GM18517 (cell line): ENCODE measurements at regions not wholly inside any gene's neighbourhood (a gene's known extent, or its start where the extent isn't known, plus 50 kb on each side); places are given as distances from the start of the nearest gene placed in this dataset.
"Not testable (repeated sequence)": the region's sequence is repeated elsewhere in the genome, so short reads cannot be mapped to it uniquely, and the experiment has no call there.

Source experiments
- ATAC-seq: cut with Tn5 transposase; IDR thresholded peaks from one replicate; pipeline ENCODE4 v1.9.1; 2021; ENCODE audit warnings: mild to moderate bottlenecking, moderate library complexity; ENCODE audit not compliant: unreplicated experiment

DNA sequence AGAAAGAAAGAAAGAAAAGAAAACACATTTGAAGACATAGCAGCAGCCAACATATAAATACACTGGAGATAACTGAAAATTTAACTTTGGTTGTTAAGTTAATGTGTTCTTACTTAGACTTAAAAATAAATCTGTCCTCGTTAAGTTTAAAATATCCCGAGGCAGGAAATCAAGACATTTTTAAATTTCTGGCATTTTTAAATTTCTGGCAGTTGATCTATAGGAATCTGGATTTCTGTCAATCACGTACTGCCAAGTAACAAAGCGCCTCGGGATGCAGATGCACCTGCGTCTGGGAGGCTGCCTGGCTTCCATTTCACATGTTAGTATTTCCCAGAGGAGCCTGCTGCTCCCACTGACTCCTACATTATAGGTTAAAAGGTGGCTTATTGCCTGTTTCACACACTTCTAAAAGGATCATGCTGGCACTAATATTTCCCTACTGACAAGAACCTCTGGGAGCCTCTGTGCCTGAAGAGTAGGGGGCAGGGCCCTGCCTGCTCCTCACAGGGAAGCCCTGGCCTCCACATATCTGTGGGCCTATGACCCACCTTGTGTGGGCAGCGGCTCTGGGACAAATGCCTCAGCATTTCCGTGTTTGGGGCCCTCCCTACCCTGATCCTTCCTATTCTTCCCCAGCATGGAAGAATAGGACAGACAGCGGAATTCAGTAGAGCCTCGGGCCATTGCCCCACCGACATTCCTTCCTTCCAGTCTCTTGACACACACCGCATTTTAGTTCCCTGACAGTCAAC is 62.8 kb upstream of the ATP12A start:
- no peak for ATAC-seq

DNA sequence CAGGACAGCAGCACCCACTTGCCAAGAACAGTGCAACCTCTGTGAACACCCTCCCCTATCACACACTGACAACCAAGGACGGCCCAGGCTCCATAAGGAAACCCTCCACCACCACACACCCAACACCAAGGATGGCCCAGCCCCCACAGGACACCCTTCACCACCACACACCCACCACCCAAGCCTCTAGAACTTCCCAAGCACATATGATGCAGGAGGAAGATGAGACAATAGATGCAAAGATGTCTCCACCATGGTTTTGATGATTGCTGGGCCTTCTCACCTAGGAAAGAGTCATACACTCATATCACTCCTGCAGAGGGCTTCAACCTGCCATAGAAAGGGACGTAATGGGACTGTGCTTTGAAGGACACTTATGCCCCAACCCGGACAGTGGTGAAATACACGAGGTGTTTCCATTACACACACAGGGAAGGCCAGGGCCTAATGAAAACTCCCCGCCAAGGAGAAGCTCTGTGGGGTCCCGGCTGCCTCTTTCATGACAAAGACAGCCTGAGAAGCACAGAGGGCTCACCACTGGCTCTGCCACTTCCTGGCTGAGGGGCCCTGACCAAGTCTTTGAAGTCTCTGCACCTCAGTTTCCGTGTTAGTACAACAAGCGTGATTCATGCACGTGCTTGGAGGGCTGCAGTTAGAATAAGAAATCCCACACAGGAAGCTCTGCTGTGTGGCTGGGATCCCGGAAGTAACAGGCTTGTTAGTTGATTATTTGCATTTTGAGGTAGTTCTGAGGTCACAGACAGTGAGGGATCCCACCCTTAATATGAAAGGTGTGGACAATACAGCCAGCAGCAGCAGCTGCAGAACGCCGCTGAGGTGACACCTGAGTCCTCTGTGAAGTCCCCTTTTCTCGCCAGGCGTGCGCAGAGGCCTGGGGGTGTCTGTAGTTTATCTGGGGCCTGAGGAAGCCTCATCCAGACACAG is 61.9 kb upstream of the ATP12A start:
- ATAC-seq = peak; percentile 55

DNA sequence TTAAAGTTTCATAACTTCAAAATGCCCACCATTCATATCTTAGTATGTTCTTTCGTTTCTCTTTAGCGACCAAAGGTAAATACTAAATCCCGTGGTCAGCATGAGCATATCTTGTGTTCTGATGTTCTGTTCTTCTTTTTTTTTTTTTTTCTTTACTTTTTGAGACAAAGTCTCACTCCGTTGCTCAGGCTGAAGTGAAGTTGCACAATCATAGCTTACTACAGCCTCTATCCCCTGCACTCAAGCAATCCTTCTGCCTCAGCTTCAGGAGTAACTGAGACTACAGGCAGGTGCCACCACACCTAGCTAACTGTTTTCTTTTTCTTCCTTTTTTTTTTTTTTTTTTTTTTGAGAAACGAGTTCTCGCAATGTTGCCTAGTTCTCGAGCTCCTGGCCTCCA is 60.9 kb upstream of the ATP12A start:
- no peak for ATAC-seq

DNA sequence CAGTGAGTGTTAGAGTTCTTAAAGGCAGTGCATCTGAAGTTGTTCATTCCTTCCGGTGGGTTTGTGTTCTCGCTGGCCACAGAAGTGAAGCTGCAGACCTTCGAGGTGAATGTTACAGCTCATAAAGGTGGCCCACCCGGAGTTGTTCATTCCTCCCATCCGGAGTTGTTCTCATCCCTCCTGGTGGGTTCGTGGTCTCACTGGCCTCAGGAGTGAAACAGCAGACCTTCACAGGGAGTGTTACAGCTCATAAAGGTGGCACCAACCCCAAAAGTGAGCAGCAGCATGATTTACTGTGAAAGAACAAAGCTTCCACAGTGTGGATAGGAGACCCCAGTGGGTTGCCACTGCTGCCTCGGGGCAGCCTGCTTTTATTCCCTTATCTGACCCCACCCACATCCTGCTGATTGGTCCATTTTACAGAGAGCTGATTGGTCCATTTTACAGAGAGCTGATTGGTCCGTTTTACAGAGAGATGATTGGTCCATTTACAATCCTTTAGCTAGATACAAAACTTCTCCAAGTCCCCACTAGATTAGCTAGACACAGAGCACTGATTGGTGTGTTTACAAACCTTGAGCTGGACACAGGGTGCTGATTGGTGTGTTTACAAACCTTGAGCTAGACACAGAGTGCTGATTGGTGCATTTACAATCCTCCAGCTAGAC is 57.6 kb upstream of the ATP12A start:
- not testable (repeated sequence) for ATAC-seq

DNA sequence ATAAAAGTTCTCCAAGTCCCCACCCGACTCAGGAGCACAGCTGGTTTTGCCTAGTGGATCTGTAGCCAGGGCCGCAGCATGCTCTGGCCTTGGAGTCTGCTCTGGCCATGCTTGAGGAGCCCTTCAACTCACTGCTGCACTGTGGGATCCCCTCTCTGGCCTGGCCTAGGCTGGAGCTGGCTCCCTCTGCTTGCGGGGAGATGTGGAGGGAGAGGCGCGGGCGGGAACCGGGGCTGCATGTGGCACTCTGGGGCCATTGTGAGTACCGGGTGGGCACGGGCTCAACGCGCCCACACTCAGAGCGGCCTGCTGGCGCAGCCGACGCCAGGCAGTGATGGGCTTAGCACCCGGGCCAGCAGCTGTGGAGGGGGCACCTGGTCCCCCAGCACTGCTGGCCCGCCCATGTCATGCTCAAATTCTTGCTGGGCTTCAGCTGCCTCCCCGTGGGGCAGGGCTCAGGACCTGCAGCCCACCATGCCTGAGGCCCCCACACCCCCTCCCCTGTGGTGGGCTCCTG is 57.0 kb upstream of the ATP12A start:
- ATAC-seq = no peak

DNA sequence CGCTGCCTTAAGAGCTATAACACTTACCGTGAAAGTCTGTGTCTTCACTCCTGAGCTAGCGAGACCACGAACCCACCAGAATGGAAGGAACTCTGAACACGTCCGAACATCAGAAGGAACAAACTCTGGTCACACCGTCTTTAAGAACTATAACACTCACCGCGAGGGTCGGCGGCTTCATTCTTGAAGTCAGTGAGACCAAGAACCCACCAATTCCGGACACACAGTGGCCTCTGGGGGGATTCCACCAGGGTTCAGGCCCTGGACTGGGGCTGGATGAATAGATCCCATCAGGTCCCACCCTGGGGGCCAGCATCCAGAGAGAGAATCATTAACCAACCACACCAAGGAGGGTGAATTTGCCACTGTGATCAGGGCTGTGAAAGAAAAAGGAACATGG is 55.8 kb upstream of the ATP12A start:
- ATAC-seq = no peak

DNA sequence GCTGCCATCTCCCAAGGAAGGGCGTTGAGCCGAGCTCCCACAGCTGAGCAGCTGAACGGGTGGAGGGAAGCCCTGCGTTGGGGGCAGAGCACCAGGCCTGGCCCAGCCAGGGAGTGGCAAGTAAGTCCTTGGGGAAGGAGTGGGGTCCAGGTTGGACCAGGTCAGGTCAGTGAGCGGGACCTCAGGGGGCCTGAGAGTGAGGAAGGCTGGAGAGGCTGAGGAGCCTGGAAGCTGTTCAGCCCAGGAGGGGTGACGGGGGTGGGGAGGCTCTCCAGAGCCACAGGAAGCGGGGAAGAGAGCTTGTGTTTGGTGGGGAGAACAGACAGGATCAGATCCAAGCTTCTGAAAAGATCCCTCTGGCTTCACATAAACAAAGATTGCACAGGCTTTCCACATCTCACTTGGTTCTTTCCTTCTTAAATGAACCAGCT is 55.4 kb upstream of the ATP12A start:
- no peak for ATAC-seq

DNA sequence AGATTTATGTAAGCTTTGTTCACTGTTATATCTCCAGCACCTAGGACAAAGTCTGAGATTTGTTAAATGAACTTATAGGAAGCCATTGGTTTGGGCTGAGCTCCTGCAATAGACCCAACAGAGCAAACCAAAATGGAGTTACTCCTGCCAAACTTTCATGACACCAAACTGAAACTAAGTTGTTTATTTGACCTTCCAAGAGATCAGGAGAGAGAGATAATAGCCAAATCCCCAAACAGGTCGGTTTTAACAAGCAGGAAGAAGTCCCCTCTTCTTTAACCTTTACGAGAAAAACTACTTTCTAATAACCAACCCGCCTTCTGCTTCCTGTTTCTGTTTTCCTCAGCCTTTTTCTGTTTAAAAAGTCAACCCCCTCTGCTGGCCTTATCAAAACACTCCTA is 54.9 kb upstream of the ATP12A start:
- peak; percentile 38 for ATAC-seq

DNA sequence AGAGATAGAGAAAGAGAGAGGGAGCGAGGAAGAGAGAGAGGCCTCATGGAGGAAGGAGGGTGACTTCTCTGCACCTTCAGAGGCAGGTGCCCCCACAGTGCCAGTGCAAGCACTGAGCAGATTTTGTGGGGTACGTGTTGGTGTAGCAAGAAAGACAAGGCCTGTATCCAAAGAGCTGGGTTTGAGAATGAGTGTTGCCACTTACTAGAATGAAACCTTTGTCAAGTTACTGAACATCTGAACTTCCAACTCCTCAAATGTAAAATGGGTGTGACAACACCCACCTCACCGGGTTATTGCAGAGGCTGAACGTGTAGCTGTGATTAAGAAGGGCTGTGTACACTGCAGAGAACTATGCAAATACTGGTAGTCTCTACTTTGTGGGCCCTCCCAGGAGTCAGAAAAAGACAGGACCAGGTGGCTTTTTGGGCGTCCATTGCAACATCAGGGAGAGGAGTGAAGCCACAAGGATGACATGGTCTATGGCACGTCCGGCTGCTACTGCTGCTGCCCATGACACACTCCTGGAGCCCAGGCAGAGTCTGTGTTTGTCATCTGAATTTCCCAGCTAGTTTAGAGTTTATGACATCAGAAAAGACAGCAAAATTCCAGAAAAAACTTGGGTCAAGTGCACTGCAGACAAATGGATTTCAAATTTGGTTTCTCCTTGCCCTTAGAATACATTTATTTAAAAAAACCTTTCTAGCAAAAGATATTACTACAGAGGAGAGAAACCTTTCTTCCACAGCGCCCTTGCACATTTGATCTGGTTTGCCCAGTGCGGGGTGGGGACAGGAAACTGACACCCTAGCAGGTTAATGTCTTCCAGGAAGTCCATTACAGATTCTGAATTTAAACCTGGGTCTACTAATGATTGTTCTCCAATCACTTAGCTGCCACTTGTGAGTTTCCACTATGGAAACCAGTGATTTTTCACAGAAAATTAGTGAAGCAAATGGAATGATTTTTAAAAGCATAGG is 54.0 kb upstream of the ATP12A start:
- peak; percentile 72 for ATAC-seq

DNA sequence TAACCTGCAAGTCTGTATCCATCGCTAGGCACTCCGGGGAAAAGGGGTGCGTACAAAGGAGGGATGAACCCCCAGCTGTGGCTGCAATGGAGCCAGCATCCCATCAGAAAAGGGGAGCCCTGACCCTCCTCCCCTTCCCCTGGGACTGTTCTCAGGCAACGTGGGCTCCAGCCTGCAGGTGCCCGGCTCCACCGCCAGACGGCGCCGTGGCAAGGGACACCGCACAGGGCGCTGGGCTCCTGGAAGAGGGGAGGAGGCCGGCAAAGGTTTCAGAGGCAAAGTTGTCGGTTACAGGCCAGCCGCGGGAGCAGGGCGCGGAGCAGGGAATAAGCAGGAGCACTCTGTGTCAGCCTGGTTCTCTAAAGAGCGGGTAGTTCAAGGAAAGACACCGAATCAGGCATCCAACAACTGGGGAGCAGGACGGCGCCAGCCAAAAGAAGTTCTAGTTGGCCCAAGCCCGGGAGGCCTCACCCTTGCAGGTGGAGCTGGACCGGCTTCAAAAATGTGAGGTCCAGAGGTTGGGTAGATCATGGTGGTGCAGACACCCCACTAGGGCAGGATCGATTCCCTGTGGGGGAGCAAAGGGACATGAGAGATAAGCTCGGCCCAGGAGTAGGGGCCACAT is 53.0 kb upstream of the ATP12A start:
- no peak for ATAC-seq

DNA sequence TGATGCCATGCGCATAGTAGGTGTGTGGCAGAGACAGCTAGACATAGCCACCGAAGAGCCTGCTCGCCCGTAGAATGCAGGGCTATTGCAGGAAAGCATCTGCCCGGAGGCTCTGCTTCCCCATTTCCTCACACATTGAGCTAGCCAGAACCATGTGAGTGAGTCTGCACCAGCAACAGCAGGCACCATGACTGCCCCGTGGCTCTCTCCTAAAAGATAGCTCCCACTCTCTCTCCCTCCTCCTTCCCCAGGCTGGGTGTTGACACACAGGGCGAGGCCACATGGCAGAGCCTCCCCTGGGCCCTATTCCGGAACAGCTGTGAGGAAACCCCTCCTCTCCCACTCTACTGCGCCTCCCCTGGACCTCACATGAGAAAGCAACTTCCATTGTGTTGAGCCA is 52.3 kb upstream of the ATP12A start:
- ATAC-seq = no peak

DNA sequence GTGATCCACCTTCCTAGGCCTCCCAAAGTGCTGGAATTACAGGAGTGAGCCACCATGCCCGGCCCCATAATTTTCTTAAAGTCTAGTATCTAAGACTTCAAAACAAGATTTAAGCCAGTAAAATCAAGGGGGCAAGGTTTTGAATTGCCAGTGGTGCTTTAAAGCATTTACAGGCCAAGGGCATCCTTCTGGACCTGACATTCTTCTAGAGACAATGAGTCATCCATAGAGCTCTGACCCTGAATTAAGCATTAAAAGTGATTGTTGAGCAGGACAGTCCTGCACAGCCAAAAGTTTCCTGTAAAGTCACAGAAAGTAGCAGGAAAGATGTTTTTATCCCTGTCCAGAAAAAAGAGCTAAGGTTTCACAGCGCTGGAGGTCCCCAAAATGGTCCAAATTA is 50.9 kb upstream of the ATP12A start:
- no peak for ATAC-seq

DNA sequence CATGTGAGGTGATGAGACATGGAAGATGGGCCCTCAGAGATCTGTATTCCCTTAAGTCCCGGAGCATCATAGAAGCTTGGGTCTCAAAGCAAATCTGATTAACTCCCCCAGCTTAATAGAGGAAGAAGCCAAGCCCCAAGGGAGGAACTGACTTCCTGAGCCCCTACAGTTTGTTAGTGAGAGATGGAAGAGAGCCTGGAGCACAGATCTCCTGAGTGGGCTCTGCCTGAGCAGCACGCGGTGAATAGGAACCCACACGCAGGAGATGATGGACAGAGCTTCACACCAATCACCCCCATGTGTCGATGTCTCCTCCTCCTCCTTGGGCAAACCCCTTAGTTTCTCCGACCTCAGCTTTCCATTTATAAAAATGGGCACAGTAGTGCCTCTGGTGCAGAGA is 50.1 kb upstream of the ATP12A start:
- ATAC-seq = no peak
